Thymus (tissue), 11 donors: ENCODE measurements at regions not wholly inside any gene's neighbourhood (a gene's known extent, or its start where the extent isn't known, plus 50 kb on each side); places are given as distances from the start of the nearest gene placed in this dataset.

Experiments used
- DNase-seq, 9 donors: peaks; one replicate each; pipeline ENCODE4 v3.0.0-alpha.2; 2013; ENCODE audit warnings: low spot score in 9 of 9, low read depth in 6 of 9, missing footprints in 1 of 9
- H3K27ac ChIP-seq, 2 donors: one replicate each; pipeline ENCODE4 v1.5.1; 2013; ENCODE audit warnings: control low read depth in 1 of 2, low read depth in 1 of 2, low read length in 1 of 2, mild to moderate bottlenecking in 1 of 2, moderate library complexity in 1 of 2
- H3K27me3 ChIP-seq, 2 donors: one replicate each; pipeline ENCODE4 v1.5.1; 2013; ENCODE audit warnings: low read length in 1 of 2; ENCODE audit not compliant: control insufficient read depth in 2 of 2, insufficient read depth in 1 of 2
- H3K36me3 ChIP-seq, 2 donors: one replicate each; pipeline ENCODE4 v1.5.1; 2013; ENCODE audit warnings: low read length in 1 of 2, mild to moderate bottlenecking in 1 of 2, moderate library complexity in 1 of 2; ENCODE audit not compliant: control insufficient read depth in 2 of 2, insufficient read depth in 2 of 2
- H3K4me1 ChIP-seq, 2 donors: one replicate each; pipeline ENCODE4 v1.5.1; 2013; ENCODE audit warnings: low read length in 2 of 2; ENCODE audit not compliant: control insufficient read depth in 2 of 2, insufficient read depth in 2 of 2
- H3K4me3 ChIP-seq, 2 donors: one replicate each; pipeline ENCODE4 v1.5.1; 2013; ENCODE audit warnings: low read length in 2 of 2, control low read depth in 1 of 2, mild to moderate bottlenecking in 1 of 2
- H3K9me3 ChIP-seq, 2 donors: one replicate each; pipeline ENCODE4 v1.5.1; 2013; ENCODE audit warnings: low read length in 1 of 2, mild to moderate bottlenecking in 1 of 2; ENCODE audit not compliant: control insufficient read depth in 2 of 2, insufficient read depth in 1 of 2
- WGBS: extraction: QIAGEN DNeasy Blood & Tissue Kit; methylation state at CpG from one replicate; pipeline ENCODE4 v1.1.7; 2013; 5-methylcytosine and 5-hydroxymethylcytosine counted together
- donor health status: healthy.

DNA sequence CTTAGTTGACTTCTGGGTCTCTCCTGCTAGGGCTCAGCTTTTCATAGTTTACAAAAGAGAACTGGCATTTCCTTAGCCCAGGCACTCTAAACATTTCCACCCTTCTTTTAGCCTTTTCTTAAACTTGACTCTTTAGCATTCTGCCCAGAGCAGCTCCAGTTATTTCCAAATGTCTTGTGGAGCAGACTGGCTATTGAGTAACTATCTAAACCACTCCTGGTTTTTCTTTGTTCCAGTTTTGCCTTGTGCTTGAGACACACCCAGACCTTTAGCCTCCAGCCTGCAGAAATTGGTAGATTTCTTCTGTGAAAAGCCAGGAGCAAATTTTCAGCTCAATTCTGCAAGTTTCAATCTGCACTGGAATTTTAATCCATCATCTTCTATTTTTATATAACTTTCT lies 1813.1 kb downstream of the OLFM4 start:
- Histone ChIP-seq H3K4me3 (no peak overlapping the region), H3K27ac (no peak overlapping the region), H3K4me1 (no peaks in the 10 kb centered on the region), H3K36me3 (no peaks in the 10 kb centered on the region), H3K9me3 (no peaks in the 10 kb centered on the region), H3K27me3 (no peaks in the 10 kb centered on the region)
- no peak for DNase-seq

DNA sequence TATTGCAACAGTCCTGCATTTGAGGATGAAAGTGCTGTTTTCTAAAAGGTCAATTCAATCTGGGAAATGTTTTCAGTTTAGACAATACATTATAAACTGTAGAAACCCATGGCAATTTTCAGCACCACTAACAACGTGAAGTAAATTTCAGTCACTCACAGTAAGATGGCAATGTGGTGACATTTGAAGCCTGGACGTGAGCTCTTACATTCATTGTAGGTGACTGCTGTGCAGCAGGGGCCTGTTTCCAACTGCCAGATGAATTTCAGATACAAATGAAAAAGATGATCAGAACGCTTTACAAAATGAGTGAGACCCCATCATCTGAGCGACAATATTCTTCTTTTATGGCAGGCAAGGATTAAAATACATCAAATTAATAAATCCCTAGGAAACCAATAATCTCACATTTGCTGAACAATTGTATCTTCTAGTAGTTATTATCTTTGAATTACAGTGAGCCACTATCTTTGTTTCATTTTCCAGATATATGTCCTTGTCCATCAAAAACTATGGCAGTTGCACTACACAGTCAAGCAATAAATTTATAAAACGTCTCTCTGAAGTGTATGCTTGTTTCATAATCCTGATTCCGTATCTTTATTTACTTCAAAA lies 1816.8 kb downstream of the OLFM4 start:
- no peaks in the 10 kb centered on the region for H3K4me1 ChIP-seq
- no peak overlapping the region for H3K4me3 ChIP-seq
- no peak overlapping the region for H3K27ac ChIP-seq
- no peaks in the 10 kb centered on the region for H3K36me3 ChIP-seq
- no peaks in the 10 kb centered on the region for H3K27me3 ChIP-seq
- DNase-seq = no peak
- 71% methylated on average over 6 of the region's 6 CpGs for WGBS
- no peaks in the 10 kb centered on the region for H3K9me3 ChIP-seq

DNA sequence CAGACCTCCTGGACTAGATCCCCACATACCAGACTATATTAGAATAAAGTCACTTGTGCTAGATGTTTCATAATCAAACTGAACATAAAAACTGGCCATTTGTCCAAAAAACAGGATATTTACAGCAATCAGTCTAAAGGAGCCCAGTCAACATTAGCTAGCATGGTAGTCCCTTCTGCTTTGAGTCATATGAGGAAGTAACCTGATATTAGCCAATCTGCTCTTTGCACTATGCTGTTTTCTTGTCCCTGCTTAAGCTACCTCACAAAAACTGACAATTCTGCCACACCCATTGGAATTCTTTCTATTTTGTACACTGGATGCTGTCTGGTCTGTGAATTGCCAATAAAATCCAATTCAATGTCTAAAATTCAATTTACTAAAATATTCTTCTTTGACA lies 1824.2 kb downstream of the OLFM4 start:
- H3K4me1 ChIP-seq = no peaks in the 10 kb centered on the region
- H3K4me3 ChIP-seq = no peak overlapping the region
- no peak for DNase-seq
- H3K36me3 ChIP-seq = no peaks in the 10 kb centered on the region
- H3K27ac ChIP-seq = no peak overlapping the region
- H3K27me3 ChIP-seq = no peaks in the 10 kb centered on the region
- H3K9me3 ChIP-seq = no peaks in the 10 kb centered on the region

DNA sequence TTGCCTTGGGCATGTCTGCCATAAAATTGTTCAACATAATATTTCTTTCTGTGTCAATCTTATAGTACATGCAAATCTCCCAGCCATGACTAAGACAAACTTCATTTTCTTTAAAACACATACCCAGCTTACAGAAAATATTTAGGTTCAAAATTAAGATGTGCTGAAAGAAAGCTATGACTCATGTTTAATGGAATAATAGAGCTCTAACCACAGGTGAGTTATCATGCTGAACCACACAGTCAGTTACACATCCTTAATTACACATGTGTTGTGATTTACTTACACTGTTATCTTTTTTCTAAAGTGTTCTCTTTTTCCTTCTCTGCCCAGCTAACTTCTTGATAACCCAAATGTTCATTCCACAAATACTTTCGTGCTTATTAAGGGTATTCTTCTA lies 1831.2 kb downstream of the OLFM4 start:
- 83% methylated on average over 1 of the region's 1 CpG for WGBS
- no peak overlapping the region for H3K27ac ChIP-seq
- no peak for DNase-seq
- H3K4me3 ChIP-seq = no peak overlapping the region
- H3K36me3 ChIP-seq = no peaks in the 10 kb centered on the region
- H3K9me3 ChIP-seq = no peaks in the 10 kb centered on the region
- H3K4me1 ChIP-seq = no peaks in the 10 kb centered on the region
- H3K27me3 ChIP-seq = no peaks in the 10 kb centered on the region

DNA sequence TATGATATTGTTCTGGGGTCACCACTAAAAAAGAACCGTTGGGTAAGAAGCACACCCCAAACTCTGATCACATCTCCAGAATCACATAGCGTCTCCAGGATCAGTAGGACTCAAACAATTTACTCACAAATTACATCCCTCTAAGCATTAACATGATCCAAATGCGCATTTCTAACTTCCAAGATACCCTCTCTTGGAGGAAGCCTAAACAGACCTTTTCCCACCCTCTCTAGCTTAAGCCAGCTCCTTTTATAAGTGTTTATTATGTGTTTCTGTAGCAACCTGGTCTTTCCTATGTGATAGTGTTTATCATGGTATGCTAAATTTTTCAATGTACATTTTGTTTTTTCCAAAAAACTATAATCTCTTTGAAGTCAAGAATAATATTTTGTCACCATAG lies 1846.5 kb downstream of the OLFM4 start:
- Histone ChIP-seq H3K27ac (no peak overlapping the region), H3K4me3 (no peak overlapping the region), H3K4me1 (no peaks in the 10 kb centered on the region), H3K36me3 (no peaks in the 10 kb centered on the region), H3K9me3 (no peaks in the 10 kb centered on the region), H3K27me3 (no peaks in the 10 kb centered on the region)
- DNase-seq = no peak
- 85% methylated on average over 3 of the region's 3 CpGs for WGBS

DNA sequence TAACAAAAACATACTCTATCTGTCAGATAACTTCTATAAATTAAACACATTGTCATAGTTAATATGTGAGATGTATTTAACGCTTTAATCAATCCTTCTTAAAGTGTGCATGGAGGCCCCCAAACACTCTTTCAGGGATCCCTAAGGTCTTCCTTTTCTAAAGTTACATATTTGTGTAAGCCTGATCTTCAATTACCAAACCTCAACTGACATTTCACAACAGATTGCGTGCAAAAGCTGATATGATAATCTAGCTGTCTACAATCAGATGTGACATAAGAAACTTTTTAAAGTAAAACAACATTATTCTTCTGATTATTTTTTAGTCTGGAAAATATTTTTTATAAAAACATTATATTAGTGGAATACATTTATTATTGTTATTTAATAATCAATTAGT lies 1850.4 kb downstream of the OLFM4 start:
- Histone ChIP-seq H3K36me3 (no peaks in the 10 kb centered on the region), H3K27ac (no peak overlapping the region), H3K9me3 (peaks cover 0 to 3% of the 10 kb centered on the region in 2 donors), H3K4me1 (no peaks in the 10 kb centered on the region), H3K4me3 (no peak overlapping the region), H3K27me3 (no peaks in the 10 kb centered on the region)
- DNase-seq = no peak
- 94% methylated on average over 2 of the region's 2 CpGs for WGBS

DNA sequence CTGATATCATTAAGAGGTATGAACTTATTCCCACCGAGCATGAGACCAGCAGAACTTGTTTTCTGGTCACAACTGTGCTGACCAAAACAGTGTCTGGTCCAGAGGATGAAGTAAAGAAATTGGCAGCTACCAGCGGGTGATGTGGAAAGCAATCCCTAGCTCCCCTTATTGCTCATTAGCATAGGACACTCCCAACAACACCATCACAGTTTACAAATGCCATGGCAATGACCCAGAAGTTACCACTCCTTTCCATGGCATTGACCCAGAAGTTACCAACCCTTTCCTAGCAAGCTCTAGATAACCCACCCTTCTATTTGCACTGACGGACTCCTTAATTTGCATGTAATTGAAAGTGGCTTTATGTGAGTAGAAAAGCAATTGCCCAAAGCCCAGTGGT lies 1856.1 kb downstream of the OLFM4 start:
- H3K27me3 ChIP-seq = no peaks in the 10 kb centered on the region
- no peaks in the 10 kb centered on the region for H3K4me1 ChIP-seq
- no peak overlapping the region for H3K27ac ChIP-seq
- H3K36me3 ChIP-seq = no peaks in the 10 kb centered on the region
- no peak for DNase-seq
- H3K9me3 ChIP-seq = peaks cover 0 to 3% of the 10 kb centered on the region in 2 donors
- 89% methylated on average over 3 of the region's 3 CpGs for WGBS
- no peak overlapping the region for H3K4me3 ChIP-seq

DNA sequence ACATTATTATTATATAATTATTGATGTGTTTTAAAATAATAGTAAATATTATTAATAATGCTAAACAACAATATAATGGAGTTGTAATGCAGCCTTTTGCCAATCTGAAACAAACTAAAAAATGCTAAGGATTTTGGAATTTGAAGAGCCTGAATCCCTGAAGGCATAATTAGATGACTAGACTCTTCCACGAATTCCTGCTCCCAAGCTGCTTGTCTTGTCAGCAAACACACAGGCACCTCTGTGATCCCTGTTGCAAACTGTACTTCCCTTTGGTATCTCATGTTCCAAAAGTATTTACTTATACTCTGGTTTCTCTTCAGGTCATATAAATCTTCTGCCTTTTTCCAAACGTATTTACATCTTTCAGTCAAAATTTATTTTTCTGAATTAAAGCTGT lies 1862.4 kb downstream of the OLFM4 start:
- no peaks in the 10 kb centered on the region for H3K36me3 ChIP-seq
- no peaks in the 10 kb centered on the region for H3K9me3 ChIP-seq
- H3K4me3 ChIP-seq = no peak overlapping the region
- no peak overlapping the region for H3K27ac ChIP-seq
- WGBS = 69% methylated on average over 2 of the region's 2 CpGs
- H3K4me1 ChIP-seq = no peaks in the 10 kb centered on the region
- no peak for DNase-seq
- no peaks in the 10 kb centered on the region for H3K27me3 ChIP-seq

DNA sequence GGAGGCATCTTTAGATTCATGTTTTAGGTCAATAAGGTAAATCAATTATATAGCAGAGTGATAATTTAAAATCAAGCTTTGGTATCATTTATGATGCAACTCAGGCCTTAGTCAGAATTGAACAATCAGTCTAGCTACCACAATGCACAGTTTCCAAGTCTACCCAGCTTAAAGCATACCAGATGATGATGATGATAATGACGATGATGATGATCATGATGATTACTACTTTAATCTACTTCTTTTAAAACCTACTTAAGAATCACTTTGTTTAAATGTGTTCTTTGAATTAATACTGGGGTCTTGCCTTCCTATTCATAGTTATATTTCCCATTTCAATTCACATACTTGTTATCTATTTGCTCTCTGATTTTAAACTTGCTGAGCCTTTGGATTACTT lies 1872.7 kb downstream of the OLFM4 start:
- Histone ChIP-seq H3K4me3 (no peak overlapping the region), H3K27ac (no peak overlapping the region), H3K36me3 (no peaks in the 10 kb centered on the region), H3K9me3 (peaks cover 0 to 4% of the 10 kb centered on the region in 2 donors), H3K4me1 (no peaks in the 10 kb centered on the region), H3K27me3 (no peaks in the 10 kb centered on the region)
- DNase-seq = no peak
- WGBS = 92% methylated on average over 1 of the region's 1 CpG

DNA sequence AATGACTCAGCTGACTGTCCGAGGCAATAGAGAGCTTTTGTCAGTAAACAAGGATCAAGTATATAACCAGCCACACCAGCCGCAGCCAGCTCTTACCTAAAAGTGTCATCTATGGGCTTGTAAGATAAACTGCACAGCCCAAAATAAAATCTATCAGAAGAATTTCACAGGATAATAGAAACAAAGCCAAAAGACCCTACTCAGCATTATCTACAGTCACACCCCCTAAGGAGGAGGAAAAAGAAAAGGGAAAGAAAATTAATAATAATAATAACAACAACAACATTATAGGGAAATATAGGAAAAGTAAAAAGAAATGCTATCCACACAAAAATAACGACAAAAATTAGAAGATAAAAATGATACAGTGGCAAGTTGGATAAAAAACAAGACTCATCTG lies 1883.8 kb downstream of the OLFM4 start:
- DNase-seq = no peak
- Histone ChIP-seq H3K36me3 (no peaks in the 10 kb centered on the region), H3K27me3 (no peaks in the 10 kb centered on the region), H3K4me1 (no peaks in the 10 kb centered on the region), H3K4me3 (no peak overlapping the region), H3K9me3 (peaks cover 1 to 6% of the 10 kb centered on the region in 2 donors), H3K27ac (no peak overlapping the region)
- 86% methylated on average over 3 of the region's 3 CpGs for WGBS
